B cell (primary cell): ENCODE measurements at regions not wholly inside any gene's neighbourhood (a gene's known extent, or its start where the extent isn't known, plus 50 kb on each side); places are given as distances from the start of the nearest gene placed in this dataset.

Source experiments
- CTCF ChIP-seq: fragments of 200-600 bp; IDR thresholded peaks from one replicate; pipeline ENCODE4 v1.8.0; 2022; ENCODE audit warnings: antibody characterized with exemption, mild to moderate bottlenecking
- EZH2 ChIP-seq: IDR thresholded peaks from 2 replicates; pipeline ENCODE4 v1.6.1; 2012; ENCODE audit warnings: borderline replicate concordance, low read depth, mild to moderate bottlenecking, moderate library complexity, low read length; ENCODE audit not compliant: insufficient read depth, poor library complexity, severe bottlenecking

GRCh38 chr16:86729686-86730085 is 151.3 kb downstream of the FOXL1 start:
- TF ChIP-seq CTCF (no peak), EZH2 (no peak)
